T-helper 2 cell treated with Interferon-gamma antibody and Interleukin-4, amounts not matched to agents 5 μg/mL and 100 μg/mL, for 36 hours (primary cell): ENCODE measurements at regions not wholly inside any gene's neighbourhood (a gene's known extent, or its start where the extent isn't known, plus 50 kb on each side); places are given as distances from the start of the nearest gene placed in this dataset.

Experiments used
- DNase-seq: peaks from one replicate; pipeline ENCODE4 v3.0.0; 2021; ENCODE audit warnings: low spot score
- H3K27ac Mint-ChIP-seq: one replicate; pipeline ENCODE4 v1.8.0; 2021; ENCODE audit warnings: mild to moderate bottlenecking, mixed read lengths
- H3K27me3 Mint-ChIP-seq: one replicate; pipeline ENCODE4 v1.8.0; 2021; ENCODE audit warnings: low read depth, mixed read lengths
- H3K36me3 Mint-ChIP-seq: one replicate; pipeline ENCODE4 v1.8.0; 2021; ENCODE audit warnings: low read depth, mixed read lengths
- H3K4me1 Mint-ChIP-seq: one replicate; pipeline ENCODE4 v1.8.0; 2021; ENCODE audit warnings: low read depth, mixed read lengths
- H3K4me3 Mint-ChIP-seq: one replicate; pipeline ENCODE4 v1.8.0; 2022; ENCODE audit warnings: mild to moderate bottlenecking, moderate library complexity, mixed read lengths
- H3K9me3 Mint-ChIP-seq: one replicate; pipeline ENCODE4 v1.8.0; 2021; ENCODE audit warnings: mixed read lengths

DNA sequence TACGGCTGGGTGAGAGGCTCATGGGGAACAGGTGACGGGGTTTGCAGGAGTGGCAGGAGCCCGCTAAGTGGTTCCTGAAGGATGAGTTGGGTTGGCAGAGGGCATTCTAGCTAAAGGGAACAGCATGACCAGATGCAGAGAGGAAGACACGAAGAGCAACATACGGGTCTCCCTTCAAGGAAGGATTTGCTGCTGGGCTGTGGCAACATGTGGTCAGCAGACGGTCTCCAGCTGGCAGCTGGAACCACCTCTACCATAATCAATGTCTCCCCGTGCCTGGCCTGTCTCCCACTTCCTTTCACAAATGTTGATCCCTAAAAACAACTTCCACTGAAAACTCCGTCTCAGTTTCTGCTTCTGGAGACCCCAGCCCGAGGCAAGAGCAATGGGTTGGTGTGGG, 80.6 kb upstream of the SULF2 start:
- no peaks in the 10 kb centered on the region for H3K4me1 Mint-ChIP-seq
- no peaks in the 10 kb centered on the region for H3K36me3 Mint-ChIP-seq
- no peak overlapping the region for H3K4me3 Mint-ChIP-seq

DNA sequence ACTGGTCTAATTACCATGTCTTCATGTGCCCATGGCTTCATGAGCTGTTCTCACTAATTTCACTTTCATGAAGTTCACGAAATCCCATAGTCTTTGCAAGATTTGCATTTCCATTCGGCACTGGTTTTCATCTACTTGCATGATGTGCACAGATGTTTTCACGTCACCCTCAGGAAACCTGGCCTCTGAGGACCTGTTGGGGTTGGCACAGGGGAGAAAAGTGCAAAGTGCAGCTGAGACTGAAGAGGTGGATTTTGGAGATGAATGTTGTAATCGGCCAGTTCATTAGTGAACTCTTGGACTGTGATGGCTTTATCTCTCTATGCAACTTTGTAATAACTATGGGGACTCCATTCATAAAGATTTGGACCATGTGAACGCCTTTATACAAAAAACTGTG, 80.2 kb upstream of the SULF2 start:
- Mint-ChIP-seq H3K36me3 (no peaks in the 10 kb centered on the region), H3K4me3 (no peak overlapping the region), H3K27ac (no peak overlapping the region), H3K27me3 (peaks cover 6% of the 10 kb centered on the region), H3K9me3 (no peaks in the 10 kb centered on the region), H3K4me1 (no peaks in the 10 kb centered on the region)
- no peak for DNase-seq

More for the DNA sequence above, 80.6 kb upstream of the SULF2 start:
- peaks cover 6% of the 10 kb centered on the region for H3K27me3 Mint-ChIP-seq
- H3K27ac Mint-ChIP-seq: no peak overlapping the region
- DNase-seq: no peak
- H3K9me3 Mint-ChIP-seq: no peaks in the 10 kb centered on the region

DNA sequence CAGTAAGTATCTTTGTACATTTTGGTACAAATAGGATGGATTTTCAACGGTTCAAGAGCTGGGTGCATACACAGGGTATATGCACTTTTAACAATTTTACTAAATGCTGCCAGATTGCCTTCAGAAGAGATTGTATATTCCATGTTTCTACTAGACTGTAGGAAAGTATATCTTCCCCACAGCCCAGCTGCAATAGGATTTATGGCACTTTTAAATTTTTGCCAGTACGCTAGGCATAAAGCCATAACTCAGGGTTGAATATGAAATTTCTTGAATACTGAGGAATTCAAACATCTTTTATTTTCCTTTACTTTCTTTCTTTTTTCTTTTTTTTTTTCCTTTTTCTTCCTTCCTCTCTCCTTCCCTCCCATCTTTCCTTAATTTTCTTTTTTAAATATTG, 78.7 kb upstream of the SULF2 start:
- Mint-ChIP-seq H3K4me3 (no peak overlapping the region), H3K27ac (no peak overlapping the region), H3K9me3 (no peaks in the 10 kb centered on the region), H3K36me3 (no peaks in the 10 kb centered on the region), H3K4me1 (no peaks in the 10 kb centered on the region), H3K27me3 (peaks cover 6% of the 10 kb centered on the region)
- DNase-seq: no peak

DNA sequence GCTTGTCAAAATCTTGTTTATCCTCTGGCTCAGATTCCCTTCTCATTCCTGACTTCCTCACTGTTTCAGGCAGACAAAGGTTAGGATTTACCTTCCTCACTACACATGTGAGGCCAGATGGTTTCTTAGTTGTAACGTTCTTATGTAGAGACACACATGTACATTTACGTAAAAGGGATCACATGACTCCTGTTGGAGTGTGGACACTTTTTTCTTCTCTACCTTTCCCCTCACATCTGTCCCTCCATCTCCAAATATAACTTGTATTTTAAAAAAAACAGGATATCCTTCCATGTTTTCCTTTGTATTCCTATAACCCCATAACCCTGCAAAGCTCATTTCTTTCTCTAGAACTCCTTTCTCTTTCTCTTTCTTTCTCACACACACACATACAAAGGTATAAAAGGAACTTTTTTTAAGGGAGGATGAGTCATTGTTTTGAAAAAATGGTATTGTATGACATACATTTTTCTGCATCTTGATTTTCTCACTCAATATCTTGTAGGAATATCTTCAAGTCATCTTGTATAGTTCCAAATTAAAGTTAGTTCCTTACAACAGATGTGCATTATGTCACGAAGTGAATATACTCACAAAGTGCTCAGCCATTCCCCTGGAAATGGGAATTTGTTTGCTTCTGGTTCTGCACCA, 78.2 kb upstream of the SULF2 start:
- Mint-ChIP-seq H3K27ac (no peak overlapping the region), H3K4me3 (no peak overlapping the region), H3K36me3 (no peaks in the 10 kb centered on the region), H3K9me3 (no peaks in the 10 kb centered on the region), H3K27me3 (peaks cover 6% of the 10 kb centered on the region), H3K4me1 (no peaks in the 10 kb centered on the region)
- DNase-seq: no peak

DNA sequence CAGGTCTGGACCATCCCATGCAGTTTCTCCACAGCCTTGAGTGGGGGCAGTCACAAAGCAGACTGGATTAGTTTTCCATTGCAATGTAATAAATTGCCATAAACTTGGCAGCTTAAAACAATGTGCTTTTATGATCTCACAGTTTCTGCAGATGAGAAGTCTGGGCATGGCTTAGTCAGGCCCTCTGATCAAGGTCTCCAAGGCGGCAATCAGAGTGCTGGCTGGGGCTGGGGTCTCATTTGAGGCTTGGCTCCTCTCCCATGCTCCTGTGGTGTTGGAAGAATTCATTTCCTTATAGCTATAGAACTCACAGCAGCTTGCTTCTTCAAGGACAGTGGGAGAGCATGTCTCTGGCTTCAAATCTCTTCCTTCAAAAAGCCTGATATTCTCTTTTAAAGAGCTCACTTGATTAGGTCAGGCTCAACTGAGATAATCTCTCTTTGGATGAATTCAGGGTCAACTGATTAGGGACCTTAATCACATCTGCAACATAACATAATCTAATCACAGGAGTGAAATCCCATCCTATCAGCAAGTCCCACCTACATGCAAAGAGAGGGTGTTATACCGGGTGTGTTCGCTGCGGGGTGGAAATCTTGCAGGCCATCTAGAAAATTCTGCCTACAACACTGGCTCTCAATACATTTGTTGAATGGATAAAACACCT, 77.4 kb upstream of the SULF2 start:
- Mint-ChIP-seq H3K27ac (no peak overlapping the region), H3K36me3 (no peaks in the 10 kb centered on the region), H3K27me3 (peaks cover 6% of the 10 kb centered on the region), H3K4me1 (no peaks in the 10 kb centered on the region), H3K4me3 (no peak overlapping the region), H3K9me3 (no peaks in the 10 kb centered on the region)
- no peak for DNase-seq

GRCh38 chr20:47861116-47861515, 75.8 kb upstream of the SULF2 start:
- Mint-ChIP-seq H3K27me3 (peaks cover 6% of the 10 kb centered on the region), H3K27ac (no peak overlapping the region), H3K36me3 (no peaks in the 10 kb centered on the region), H3K4me3 (no peak overlapping the region), H3K9me3 (no peaks in the 10 kb centered on the region), H3K4me1 (no peaks in the 10 kb centered on the region)
- DNase-seq: no peak

DNA sequence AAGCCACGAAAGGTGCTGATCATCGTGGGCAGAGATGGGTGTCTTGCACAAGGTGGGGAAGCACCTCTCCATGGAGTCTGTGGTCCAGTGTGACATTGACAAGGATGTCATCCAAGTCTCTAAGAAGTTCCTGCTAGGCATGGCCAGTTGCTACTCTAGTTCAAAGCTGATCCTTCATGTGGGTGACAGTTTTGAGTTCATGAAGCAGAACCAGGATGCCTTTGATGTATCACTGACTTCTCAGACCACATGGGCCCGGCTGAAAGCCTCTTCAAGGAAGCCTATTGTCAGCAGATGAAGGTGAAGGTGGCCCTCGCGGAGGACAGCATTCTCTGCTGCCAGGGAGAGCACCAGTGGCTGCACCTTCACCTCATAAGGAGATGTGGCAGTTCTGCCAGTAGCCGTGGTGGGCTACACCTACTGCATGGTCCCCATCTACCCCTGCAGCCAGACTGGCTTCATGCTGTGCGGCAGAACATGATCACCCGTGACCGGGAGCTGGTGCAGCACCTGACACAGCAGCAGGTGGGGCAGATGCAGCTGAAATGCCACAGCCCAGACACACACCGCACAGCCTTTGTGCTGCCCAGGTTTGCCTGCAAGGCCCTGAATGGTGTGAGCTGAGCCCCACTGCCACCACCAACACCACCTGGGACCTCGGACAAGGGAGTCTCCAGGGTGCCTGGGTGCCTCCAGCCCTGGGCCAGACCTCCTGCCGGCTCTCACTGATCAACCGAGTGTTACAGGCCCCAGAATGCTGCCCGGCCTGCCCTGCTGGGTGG, 75.0 kb upstream of the SULF2 start:
- DNase-seq: no peak
- no peaks in the 10 kb centered on the region for H3K36me3 Mint-ChIP-seq
- H3K9me3 Mint-ChIP-seq: no peaks in the 10 kb centered on the region
- H3K4me3 Mint-ChIP-seq: no peak overlapping the region
- H3K27me3 Mint-ChIP-seq: peaks cover 6% of the 10 kb centered on the region
- H3K27ac Mint-ChIP-seq: no peak overlapping the region
- H3K4me1 Mint-ChIP-seq: no peaks in the 10 kb centered on the region

DNA sequence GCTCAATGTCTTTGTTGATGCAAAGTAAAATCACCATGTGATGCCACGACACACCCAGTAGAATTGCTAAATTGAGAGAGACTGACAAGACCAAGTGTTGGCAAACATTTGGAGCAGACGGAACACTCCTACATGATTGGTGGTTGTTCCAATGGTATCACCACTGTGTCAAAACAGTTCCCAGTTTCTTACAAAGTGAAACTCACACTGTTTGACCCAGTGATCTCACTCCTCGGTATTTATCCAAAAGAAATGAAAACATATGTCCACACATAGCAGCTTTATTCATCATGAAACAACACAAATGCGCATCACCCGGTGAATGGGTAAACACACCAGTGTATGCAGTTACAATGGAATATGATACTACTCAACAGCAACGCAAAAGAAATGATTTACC, 74.0 kb upstream of the SULF2 start:
- H3K27me3 Mint-ChIP-seq: peaks cover 6% of the 10 kb centered on the region
- DNase-seq: no peak
- H3K4me1 Mint-ChIP-seq: no peaks in the 10 kb centered on the region

GRCh38 chr20:47857569-47858464, 72.5 kb upstream of the SULF2 start:
- Mint-ChIP-seq H3K4me3 (no peak overlapping the region), H3K36me3 (no peaks in the 10 kb centered on the region), H3K27me3 (no peaks in the 10 kb centered on the region), H3K27ac (no peak overlapping the region), H3K9me3 (no peaks in the 10 kb centered on the region), H3K4me1 (no peaks in the 10 kb centered on the region)
- no peak for DNase-seq

More for the DNA sequence above, 74.0 kb upstream of the SULF2 start:
- Mint-ChIP-seq H3K36me3 (no peaks in the 10 kb centered on the region), H3K9me3 (no peaks in the 10 kb centered on the region), H3K27ac (no peak overlapping the region), H3K4me3 (no peak overlapping the region)

- no peak for DNase-seq
- Mint-ChIP-seq H3K36me3 (no peaks in the 10 kb centered on the region), H3K27me3 (no peaks in the 10 kb centered on the region), H3K9me3 (no peaks in the 10 kb centered on the region), H3K4me1 (no peaks in the 10 kb centered on the region), H3K27ac (no peak overlapping the region), H3K4me3 (no peak overlapping the region)
These were observed 71.9 kb upstream of the SULF2 start for GRCh38 chr20:47857187-47857568.

GRCh38 chr20:47855799-47856198, 70.5 kb upstream of the SULF2 start:
- no peak for DNase-seq
- H3K27me3 Mint-ChIP-seq: no peaks in the 10 kb centered on the region
- no peaks in the 10 kb centered on the region for H3K36me3 Mint-ChIP-seq
- H3K4me3 Mint-ChIP-seq: no peak overlapping the region
- H3K9me3 Mint-ChIP-seq: no peaks in the 10 kb centered on the region
- no peaks in the 10 kb centered on the region for H3K4me1 Mint-ChIP-seq
- H3K27ac Mint-ChIP-seq: no peak overlapping the region

- Mint-ChIP-seq H3K4me3 (no peak overlapping the region), H3K36me3 (no peaks in the 10 kb centered on the region), H3K27me3 (no peaks in the 10 kb centered on the region), H3K4me1 (no peaks in the 10 kb centered on the region), H3K27ac (no peak overlapping the region), H3K9me3 (no peaks in the 10 kb centered on the region)
- DNase-seq: no peak
These were observed 69.5 kb upstream of the SULF2 start for GRCh38 chr20:47854687-47855212.

- Mint-ChIP-seq H3K9me3 (no peaks in the 10 kb centered on the region), H3K4me1 (no peaks in the 10 kb centered on the region), H3K27ac (no peak overlapping the region), H3K36me3 (no peaks in the 10 kb centered on the region), H3K4me3 (no peak overlapping the region), H3K27me3 (no peaks in the 10 kb centered on the region)
- no peak for DNase-seq
These were observed 66.5 kb upstream of the SULF2 start for GRCh38 chr20:47851774-47852173.
